Sigmoid colon (tissue), 4 donors: ENCODE measurements at regions not wholly inside any gene's neighbourhood (a gene's known extent, or its start where the extent isn't known, plus 50 kb on each side); places are given as distances from the start of the nearest gene placed in this dataset.

Experiments
- EP300 ChIP-seq, 4 donors: sonication (generic); formaldehyde crosslinking; IDR thresholded peaks; one replicate each; pipeline ENCODE4 v1.6.1; 2017; ENCODE audit warnings: antibody characterized with exemption in 4 of 4
- POLR2A ChIP-seq, 2 donors: fragments of 450-650 bp; IDR thresholded peaks; one replicate each; pipeline ENCODE4 v1.6.1; 2016; ENCODE audit warnings: antibody characterized with exemption in 2 of 2, mild to moderate bottlenecking in 2 of 2, moderate library complexity in 2 of 2
- TF ChIP-seq, protein P1 (sequence below), 4 experiments: fragments of 450-650 bp in 3 of 4; fragments of 200-600 bp in 1 of 4; IDR thresholded peaks; one replicate each; pipeline ENCODE4 v1.5.1; 2016 to 2019; ENCODE audit warnings: antibody characterized with exemption in 4 of 4, mild to moderate bottlenecking in 3 of 4, moderate library complexity in 2 of 4

DNA sequence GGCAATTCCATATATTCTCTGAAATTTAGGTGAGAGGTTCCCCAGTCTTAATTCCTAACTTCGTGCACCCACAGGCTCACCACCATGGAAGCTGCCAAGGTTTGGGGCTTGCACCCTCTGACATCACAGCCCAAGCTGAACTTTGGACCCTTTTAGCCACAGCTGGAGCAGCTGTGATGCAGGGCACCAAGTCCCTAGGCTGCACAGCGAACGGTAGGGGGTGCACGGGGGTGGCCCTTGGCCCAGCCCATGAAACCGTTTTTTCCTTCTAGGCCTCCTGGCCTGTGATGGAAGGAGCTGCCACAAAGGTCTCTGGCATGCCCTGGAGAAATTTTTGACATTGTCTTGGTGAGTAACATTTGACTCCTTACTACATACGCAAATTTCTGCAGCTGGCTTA lies 251.9 kb upstream of the GRM3 start:
- TF ChIP-seq EP300 (IDR thresholded peaks at IDR 0.05) (no peak), POLR2A (IDR thresholded peaks at IDR 0.05) (no peak)
- TF ChIP-seq, protein P1, sequence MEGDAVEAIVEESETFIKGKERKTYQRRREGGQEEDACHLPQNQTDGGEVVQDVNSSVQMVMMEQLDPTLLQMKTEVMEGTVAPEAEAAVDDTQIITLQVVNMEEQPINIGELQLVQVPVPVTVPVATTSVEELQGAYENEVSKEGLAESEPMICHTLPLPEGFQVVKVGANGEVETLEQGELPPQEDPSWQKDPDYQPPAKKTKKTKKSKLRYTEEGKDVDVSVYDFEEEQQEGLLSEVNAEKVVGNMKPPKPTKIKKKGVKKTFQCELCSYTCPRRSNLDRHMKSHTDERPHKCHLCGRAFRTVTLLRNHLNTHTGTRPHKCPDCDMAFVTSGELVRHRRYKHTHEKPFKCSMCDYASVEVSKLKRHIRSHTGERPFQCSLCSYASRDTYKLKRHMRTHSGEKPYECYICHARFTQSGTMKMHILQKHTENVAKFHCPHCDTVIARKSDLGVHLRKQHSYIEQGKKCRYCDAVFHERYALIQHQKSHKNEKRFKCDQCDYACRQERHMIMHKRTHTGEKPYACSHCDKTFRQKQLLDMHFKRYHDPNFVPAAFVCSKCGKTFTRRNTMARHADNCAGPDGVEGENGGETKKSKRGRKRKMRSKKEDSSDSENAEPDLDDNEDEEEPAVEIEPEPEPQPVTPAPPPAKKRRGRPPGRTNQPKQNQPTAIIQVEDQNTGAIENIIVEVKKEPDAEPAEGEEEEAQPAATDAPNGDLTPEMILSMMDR (IDR thresholded peaks at IDR 0.05), result no peak
